ENCODE measurements at regions not wholly inside any gene's neighbourhood (a gene's known extent, or its start where the extent isn't known, plus 50 kb on each side); places are given as distances from the start of the nearest gene placed in this dataset.
"Not testable (repeated sequence)": the region's sequence is repeated elsewhere in the genome, so short reads cannot be mapped to it uniquely, and the experiment has no call there.

GRCh38 chr5:91840412-91840811, 457.3 kb upstream of the ARRDC3 start:
- DNase-seq (ENCODE audit: low read depth): no peak

- no peak for DNase-seq (ENCODE audit: low read depth)
These were observed 456.6 kb upstream of the ARRDC3 start for GRCh38 chr5:91839721-91840120.

GRCh38 chr5:91839233-91839632, 456.1 kb upstream of the ARRDC3 start:
- no peak for DNase-seq (ENCODE audit: low read depth)

GRCh38 chr5:91830361-91830953, 447.3 kb upstream of the ARRDC3 start:
- no peak for DNase-seq (ENCODE audit: low read depth)

- no peak for DNase-seq (ENCODE audit: low read depth)
These were observed 442.5 kb upstream of the ARRDC3 start for GRCh38 chr5:91825618-91826017.

- DNase-seq (ENCODE audit: low read depth): no peak
These were observed 441.3 kb upstream of the ARRDC3 start for GRCh38 chr5:91824406-91824805.

- DNase-seq (ENCODE audit: low read depth): no peak
These were observed 437.8 kb upstream of the ARRDC3 start for GRCh38 chr5:91820874-91821273.

- DNase-seq (ENCODE audit: low read depth): no peak
These were observed 433.6 kb upstream of the ARRDC3 start for GRCh38 chr5:91816681-91817080.

- DNase-seq (ENCODE audit: low read depth): no peak
These were observed 414.5 kb upstream of the ARRDC3 start for GRCh38 chr5:91797576-91797975.

- DNase-seq (ENCODE audit: low read depth): no peak
These were observed 411.9 kb upstream of the ARRDC3 start for GRCh38 chr5:91794856-91795548.

GRCh38 chr5:91794455-91794854, 411.3 kb upstream of the ARRDC3 start:
- no peak for DNase-seq (ENCODE audit: low read depth)

GRCh38 chr5:91787718-91788117, 404.6 kb upstream of the ARRDC3 start:
- DNase-seq (ENCODE audit: low read depth): no peak

GRCh38 chr5:91777671-91778070, 394.6 kb upstream of the ARRDC3 start:
- no peak for DNase-seq (ENCODE audit: low read depth)

GRCh38 chr5:91776249-91776648, 393.1 kb upstream of the ARRDC3 start:
- DNase-seq (ENCODE audit: low read depth): no peak

- DNase-seq (ENCODE audit: low read depth): no peak
These were observed 387.3 kb upstream of the ARRDC3 start for GRCh38 chr5:91770400-91770799.

- DNase-seq (ENCODE audit: low read depth): not testable (repeated sequence)
These were observed 374.3 kb upstream of the ARRDC3 start for GRCh38 chr5:91757383-91757782.

GRCh38 chr5:91754990-91755389, 371.9 kb upstream of the ARRDC3 start:
- no peak for DNase-seq (ENCODE audit: low read depth)

- DNase-seq (ENCODE audit: low read depth): not testable (repeated sequence)
These were observed 361.4 kb upstream of the ARRDC3 start for GRCh38 chr5:91744470-91744869.

- DNase-seq (ENCODE audit: low read depth): no peak
These were observed 359.4 kb upstream of the ARRDC3 start for GRCh38 chr5:91742550-91742949.

- no peak for DNase-seq (ENCODE audit: low read depth)
These were observed 358.8 kb upstream of the ARRDC3 start for GRCh38 chr5:91741764-91742505.

GRCh38 chr5:91730026-91730425, 346.9 kb upstream of the ARRDC3 start:
- DNase-seq (ENCODE audit: low read depth): no peak

GRCh38 chr5:91727463-91727862, 344.3 kb upstream of the ARRDC3 start:
- no peak for DNase-seq (ENCODE audit: low read depth)

- DNase-seq (ENCODE audit: low read depth): no peak
These were observed 339.8 kb upstream of the ARRDC3 start for GRCh38 chr5:91722736-91723467.
